ENCODE measurements at regions not wholly inside any gene's neighbourhood (a gene's known extent, or its start where the extent isn't known, plus 50 kb on each side); places are given as distances from the start of the nearest gene placed in this dataset.

DNA sequence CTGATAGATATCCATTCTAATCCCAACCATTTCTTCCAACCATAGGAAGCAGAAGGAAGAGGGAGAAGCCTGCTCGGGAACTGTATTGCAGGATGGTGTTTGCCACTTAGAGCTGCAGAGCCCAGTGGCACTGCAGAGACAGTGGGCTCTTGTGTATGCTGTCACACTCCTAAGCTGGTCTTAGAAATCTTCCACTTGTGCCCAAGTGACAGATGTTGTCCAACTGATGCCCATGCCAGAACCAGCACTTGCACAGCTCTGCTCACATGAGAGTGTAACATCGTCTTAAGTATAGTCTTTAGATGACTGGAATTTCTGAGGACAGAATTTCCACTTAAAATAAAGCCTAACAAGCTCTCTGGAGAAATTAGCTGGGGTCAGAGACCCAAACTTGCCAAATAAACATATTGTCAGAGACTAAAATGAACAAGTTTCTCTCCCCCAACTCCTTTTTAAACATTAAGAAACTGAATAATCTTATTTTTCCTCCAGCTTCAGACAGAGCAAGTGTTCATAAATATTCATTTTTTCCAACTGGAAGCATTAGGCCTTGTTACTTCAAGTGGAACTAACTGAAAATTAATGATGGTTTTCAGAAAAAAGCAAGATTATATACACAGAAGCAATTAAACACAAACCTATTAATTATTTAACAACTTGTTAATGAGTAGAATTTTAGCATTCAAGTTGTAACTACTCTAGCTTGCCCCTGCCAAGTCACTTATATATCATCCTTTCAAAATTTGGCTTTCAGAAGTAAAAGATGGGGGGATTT lies 577.3 kb downstream of the AJAP1 start:
- TF ChIP-seq, protein P1, sequence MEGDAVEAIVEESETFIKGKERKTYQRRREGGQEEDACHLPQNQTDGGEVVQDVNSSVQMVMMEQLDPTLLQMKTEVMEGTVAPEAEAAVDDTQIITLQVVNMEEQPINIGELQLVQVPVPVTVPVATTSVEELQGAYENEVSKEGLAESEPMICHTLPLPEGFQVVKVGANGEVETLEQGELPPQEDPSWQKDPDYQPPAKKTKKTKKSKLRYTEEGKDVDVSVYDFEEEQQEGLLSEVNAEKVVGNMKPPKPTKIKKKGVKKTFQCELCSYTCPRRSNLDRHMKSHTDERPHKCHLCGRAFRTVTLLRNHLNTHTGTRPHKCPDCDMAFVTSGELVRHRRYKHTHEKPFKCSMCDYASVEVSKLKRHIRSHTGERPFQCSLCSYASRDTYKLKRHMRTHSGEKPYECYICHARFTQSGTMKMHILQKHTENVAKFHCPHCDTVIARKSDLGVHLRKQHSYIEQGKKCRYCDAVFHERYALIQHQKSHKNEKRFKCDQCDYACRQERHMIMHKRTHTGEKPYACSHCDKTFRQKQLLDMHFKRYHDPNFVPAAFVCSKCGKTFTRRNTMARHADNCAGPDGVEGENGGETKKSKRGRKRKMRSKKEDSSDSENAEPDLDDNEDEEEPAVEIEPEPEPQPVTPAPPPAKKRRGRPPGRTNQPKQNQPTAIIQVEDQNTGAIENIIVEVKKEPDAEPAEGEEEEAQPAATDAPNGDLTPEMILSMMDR (IDR thresholded peaks at IDR 0.05) = no peak
- no peak for TF ChIP-seq POLR2AphosphoS5 (IDR thresholded peaks at IDR 0.05)
